WTC11 (cell line): ENCODE measurements at regions not wholly inside any gene's neighbourhood (a gene's known extent, or its start where the extent isn't known, plus 50 kb on each side); places are given as distances from the start of the nearest gene placed in this dataset.

Source experiments
- ATAC-seq: fragments of 200-7000 bp; cut with Tn5 transposase; 2 replicates; pipeline ENCODE4 v1.10.0; 2021; ENCODE audit warnings: mild to moderate bottlenecking, moderate library complexity
- CTCF ChIA-PET: fragments of 300-600 bp; sonication (Branson Sonifier 250); formaldehyde crosslinking; loops from one replicate; lab custom pipeline; 2021; ENCODE audit warnings: antibody characterized with exemption; lab: Charles Lee
- POLR2A ChIA-PET: fragments of 350-600 bp; sonication (Branson Sonifier 250); formaldehyde crosslinking; loops from one replicate; lab custom pipeline; 2021; ENCODE audit warnings: antibody characterized with exemption; lab: Charles Lee
- DNase-seq: peaks from one replicate; pipeline ENCODE4 v3.0.0; 2021; ENCODE audit warnings: low spot score
- H3K27ac Mint-ChIP-seq: 2 replicates; pipeline ENCODE4 v1.8.0; 2021; ENCODE audit warnings: mixed read lengths
- H3K27me3 Mint-ChIP-seq: 2 replicates; pipeline ENCODE4 v1.8.0; 2021; ENCODE audit warnings: low read depth, mild to moderate bottlenecking, moderate library complexity, mixed read lengths
- H3K36me3 Mint-ChIP-seq: 2 replicates; pipeline ENCODE4 v1.8.0; 2021; ENCODE audit warnings: mixed read lengths
- H3K4me1 Mint-ChIP-seq: 2 replicates; pipeline ENCODE4 v1.8.0; 2022; ENCODE audit warnings: mixed read lengths
- H3K4me3 Mint-ChIP-seq: 2 replicates; pipeline ENCODE4 v1.8.0; 2021; ENCODE audit warnings: mild to moderate bottlenecking, moderate library complexity, mixed read lengths
- H3K9me3 Mint-ChIP-seq: 2 replicates; pipeline ENCODE4 v1.8.0; 2021; ENCODE audit warnings: mixed read lengths
- EMX1 ChIP-seq: fragments of 250-450 bp; sonication (Bioruptor Pico); IDR thresholded peaks from 2 replicates; pipeline ENCODE4 v1.8.0; 2021; ENCODE audit warnings: mild to moderate bottlenecking
- ETV6 ChIP-seq: sonication (generic); formaldehyde crosslinking; IDR thresholded peaks from 2 replicates; pipeline ENCODE4 v1.8.1; 2022; ENCODE audit warnings: mild to moderate bottlenecking, missing genetic modification reagents
- FOXK1 ChIP-seq: sonication (generic); formaldehyde crosslinking; IDR thresholded peaks from 2 replicates; pipeline ENCODE4 v1.8.0; 2022; ENCODE audit warnings: mild to moderate bottlenecking, moderate library complexity, missing genetic modification reagents
- FOXP1 ChIP-seq: sonication (generic); formaldehyde crosslinking; IDR thresholded peaks from 2 replicates; pipeline ENCODE4 v1.8.0; 2022; ENCODE audit warnings: missing genetic modification reagents, mild to moderate bottlenecking, moderate library complexity, borderline replicate concordance
- JUN ChIP-seq: sonication (generic); formaldehyde crosslinking; IDR thresholded peaks from 2 replicates; pipeline ENCODE4 v1.8.0; 2023; ENCODE audit warnings: mild to moderate bottlenecking, missing genetic modification reagents
- NFE2L1 ChIP-seq: sonication (generic); formaldehyde crosslinking; IDR thresholded peaks from 2 replicates; pipeline ENCODE4 v1.8.1; 2023; ENCODE audit warnings: missing genetic modification reagents
- NR1H2 ChIP-seq: sonication (generic); formaldehyde crosslinking; IDR thresholded peaks from 2 replicates; pipeline ENCODE4 v1.9.0; 2021; ENCODE audit warnings: mild to moderate bottlenecking, moderate library complexity, missing genetic modification reagents
- RORB ChIP-seq: fragments of 250-450 bp; sonication (Bioruptor Pico); IDR thresholded peaks from 2 replicates; pipeline ENCODE4 v1.9.0; 2021; ENCODE audit warnings: mild to moderate bottlenecking
- SMAD4 ChIP-seq: sonication (generic); formaldehyde crosslinking; IDR thresholded peaks from 2 replicates; pipeline ENCODE4 v1.8.0; 2022; ENCODE audit warnings: mild to moderate bottlenecking, missing genetic modification reagents
- TEAD1 ChIP-seq: sonication (generic); formaldehyde crosslinking; IDR thresholded peaks from 2 replicates; pipeline ENCODE4 v1.8.0; 2022; ENCODE audit warnings: mild to moderate bottlenecking, missing genetic modification reagents
- ZNF138 ChIP-seq: sonication (generic); formaldehyde crosslinking; conservative IDR thresholded peaks from 2 replicates; pipeline ENCODE4 v1.8.1; 2022; ENCODE audit warnings: mild to moderate bottlenecking, moderate library complexity, missing genetic modification reagents
- ZNF219 ChIP-seq: sonication (generic); formaldehyde crosslinking; IDR thresholded peaks from 2 replicates; pipeline ENCODE4 v1.8.0; 2023; ENCODE audit warnings: missing genetic modification reagents, mild to moderate bottlenecking, borderline replicate concordance
- ZNF263 ChIP-seq: sonication (generic); formaldehyde crosslinking; IDR thresholded peaks from 2 replicates; pipeline ENCODE4 v1.8.1; 2022; ENCODE audit warnings: low read depth, mild to moderate bottlenecking, moderate library complexity, missing genetic modification reagents
- ZSCAN18 ChIP-seq: fragments of 250-450 bp; sonication (Bioruptor Pico); IDR thresholded peaks from 2 replicates; pipeline ENCODE4 v2.1.2; 2022; ENCODE audit warnings: mild to moderate bottlenecking, moderate library complexity
- TF ChIP-seq, protein P1 (sequence below): sonication (generic); formaldehyde crosslinking; IDR thresholded peaks from 2 replicates; pipeline ENCODE4 v1.8.1; 2023; ENCODE audit warnings: mild to moderate bottlenecking, missing genetic modification reagents
- TF ChIP-seq, protein P2 (sequence below): sonication (generic); formaldehyde crosslinking; IDR thresholded peaks from 2 replicates; pipeline ENCODE4 v1.8.0; 2023; ENCODE audit warnings: missing genetic modification reagents, mild to moderate bottlenecking, borderline replicate concordance
- TF ChIP-seq, protein P3 (sequence below): fragments of 250-450 bp; sonication (Bioruptor Pico); IDR thresholded peaks from 2 replicates; pipeline ENCODE4 v1.9.0; 2021; ENCODE audit warnings: moderate library complexity, mild to moderate bottlenecking, inconsistent platforms, borderline replicate concordance

GRCh38 chr1:2935184-2935583 lies 86.1 kb upstream of the ACTRT2 start:
- TF ChIP-seq FOXK1 (CRISPR knock-in tag) (no peak), SMAD4 (CRISPR knock-in tag) (no peak), JUN (no peak), NR1H2 (CRISPR knock-in tag) (no peak), RORB (CRISPR knock-in tag) (no peak), FOXP1 (no peak), ETV6 (CRISPR knock-in tag) (no peak), TEAD1 (CRISPR knock-in tag) (no peak)
- TF ChIP-seq, protein P1, sequence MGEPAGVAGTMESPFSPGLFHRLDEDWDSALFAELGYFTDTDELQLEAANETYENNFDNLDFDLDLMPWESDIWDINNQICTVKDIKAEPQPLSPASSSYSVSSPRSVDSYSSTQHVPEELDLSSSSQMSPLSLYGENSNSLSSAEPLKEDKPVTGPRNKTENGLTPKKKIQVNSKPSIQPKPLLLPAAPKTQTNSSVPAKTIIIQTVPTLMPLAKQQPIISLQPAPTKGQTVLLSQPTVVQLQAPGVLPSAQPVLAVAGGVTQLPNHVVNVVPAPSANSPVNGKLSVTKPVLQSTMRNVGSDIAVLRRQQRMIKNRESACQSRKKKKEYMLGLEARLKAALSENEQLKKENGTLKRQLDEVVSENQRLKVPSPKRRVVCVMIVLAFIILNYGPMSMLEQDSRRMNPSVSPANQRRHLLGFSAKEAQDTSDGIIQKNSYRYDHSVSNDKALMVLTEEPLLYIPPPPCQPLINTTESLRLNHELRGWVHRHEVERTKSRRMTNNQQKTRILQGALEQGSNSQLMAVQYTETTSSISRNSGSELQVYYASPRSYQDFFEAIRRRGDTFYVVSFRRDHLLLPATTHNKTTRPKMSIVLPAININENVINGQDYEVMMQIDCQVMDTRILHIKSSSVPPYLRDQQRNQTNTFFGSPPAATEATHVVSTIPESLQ (CRISPR knock-in tag): no peak
- TF ChIP-seq, protein P2, sequence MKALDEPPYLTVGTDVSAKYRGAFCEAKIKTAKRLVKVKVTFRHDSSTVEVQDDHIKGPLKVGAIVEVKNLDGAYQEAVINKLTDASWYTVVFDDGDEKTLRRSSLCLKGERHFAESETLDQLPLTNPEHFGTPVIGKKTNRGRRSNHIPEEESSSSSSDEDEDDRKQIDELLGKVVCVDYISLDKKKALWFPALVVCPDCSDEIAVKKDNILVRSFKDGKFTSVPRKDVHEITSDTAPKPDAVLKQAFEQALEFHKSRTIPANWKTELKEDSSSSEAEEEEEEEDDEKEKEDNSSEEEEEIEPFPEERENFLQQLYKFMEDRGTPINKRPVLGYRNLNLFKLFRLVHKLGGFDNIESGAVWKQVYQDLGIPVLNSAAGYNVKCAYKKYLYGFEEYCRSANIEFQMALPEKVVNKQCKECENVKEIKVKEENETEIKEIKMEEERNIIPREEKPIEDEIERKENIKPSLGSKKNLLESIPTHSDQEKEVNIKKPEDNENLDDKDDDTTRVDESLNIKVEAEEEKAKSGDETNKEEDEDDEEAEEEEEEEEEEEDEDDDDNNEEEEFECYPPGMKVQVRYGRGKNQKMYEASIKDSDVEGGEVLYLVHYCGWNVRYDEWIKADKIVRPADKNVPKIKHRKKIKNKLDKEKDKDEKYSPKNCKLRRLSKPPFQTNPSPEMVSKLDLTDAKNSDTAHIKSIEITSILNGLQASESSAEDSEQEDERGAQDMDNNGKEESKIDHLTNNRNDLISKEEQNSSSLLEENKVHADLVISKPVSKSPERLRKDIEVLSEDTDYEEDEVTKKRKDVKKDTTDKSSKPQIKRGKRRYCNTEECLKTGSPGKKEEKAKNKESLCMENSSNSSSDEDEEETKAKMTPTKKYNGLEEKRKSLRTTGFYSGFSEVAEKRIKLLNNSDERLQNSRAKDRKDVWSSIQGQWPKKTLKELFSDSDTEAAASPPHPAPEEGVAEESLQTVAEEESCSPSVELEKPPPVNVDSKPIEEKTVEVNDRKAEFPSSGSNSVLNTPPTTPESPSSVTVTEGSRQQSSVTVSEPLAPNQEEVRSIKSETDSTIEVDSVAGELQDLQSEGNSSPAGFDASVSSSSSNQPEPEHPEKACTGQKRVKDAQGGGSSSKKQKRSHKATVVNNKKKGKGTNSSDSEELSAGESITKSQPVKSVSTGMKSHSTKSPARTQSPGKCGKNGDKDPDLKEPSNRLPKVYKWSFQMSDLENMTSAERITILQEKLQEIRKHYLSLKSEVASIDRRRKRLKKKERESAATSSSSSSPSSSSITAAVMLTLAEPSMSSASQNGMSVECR: no peak
- Mint-ChIP-seq H3K27me3 (peaks cover 6% of the 10 kb centered on the region; the same call in 1 of the 2 replicates), H3K36me3 (peaks cover 32% of the 10 kb centered on the region), H3K4me3 (no peak overlapping the region), H3K9me3 (peaks cover 20% of the 10 kb centered on the region), H3K27ac (no peak overlapping the region), H3K4me1 (no peaks in the 10 kb centered on the region)
- ChIA-PET CTCF (no interaction called here), POLR2A (no interaction called here)
- DNase-seq (no peak), ATAC-seq (no peak)

DNA sequence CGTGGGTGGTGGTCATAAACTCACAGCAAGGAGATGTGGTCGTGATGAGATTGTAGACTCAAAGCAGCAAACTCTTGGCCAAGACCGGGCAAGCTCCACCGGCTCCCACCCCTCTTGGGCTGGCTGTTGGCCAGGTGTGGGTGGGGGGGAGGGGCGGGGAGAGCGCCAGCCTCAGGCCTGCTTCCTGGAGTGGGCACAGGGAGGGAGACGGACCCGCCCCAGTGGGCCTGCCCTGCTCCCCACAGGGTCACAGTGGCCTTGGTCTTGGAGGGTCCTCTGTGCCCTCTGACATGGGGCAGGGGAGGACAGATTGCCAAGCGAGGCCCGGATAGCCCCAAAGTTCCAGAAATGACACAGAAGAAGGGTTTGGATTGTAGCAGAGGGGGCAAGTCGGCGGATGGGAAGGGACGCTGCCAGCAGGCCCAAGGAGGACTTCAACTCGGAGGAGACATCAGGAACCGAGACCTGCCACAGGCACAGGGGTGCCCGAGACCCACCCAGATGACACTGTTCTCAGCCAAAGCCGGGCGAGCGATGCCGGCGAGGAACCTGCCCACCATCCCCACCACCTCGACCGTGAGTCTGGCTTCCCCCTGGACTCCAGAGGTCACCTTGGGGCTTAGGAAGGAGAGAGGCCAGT lies 85.4 kb upstream of the ACTRT2 start:
- Mint-ChIP-seq H3K27me3 (peaks cover 13% of the 10 kb centered on the region), H3K36me3 (peaks cover 36% of the 10 kb centered on the region), H3K9me3 (peaks cover 25% of the 10 kb centered on the region)
- DNase-seq: no peak
- CTCF ChIA-PET: no interaction called here
- POLR2A ChIA-PET: no interaction called here
- TF ChIP-seq ETV6 (CRISPR knock-in tag) (no peak), ZNF219 (CRISPR knock-in tag) (no peak), ZNF138 (no peak), EMX1 (CRISPR knock-in tag) (no peak), ZSCAN18 (no peak), ZNF263 (no peak), NFE2L1 (CRISPR knock-in tag) (no peak)
- TF ChIP-seq, protein P3, sequence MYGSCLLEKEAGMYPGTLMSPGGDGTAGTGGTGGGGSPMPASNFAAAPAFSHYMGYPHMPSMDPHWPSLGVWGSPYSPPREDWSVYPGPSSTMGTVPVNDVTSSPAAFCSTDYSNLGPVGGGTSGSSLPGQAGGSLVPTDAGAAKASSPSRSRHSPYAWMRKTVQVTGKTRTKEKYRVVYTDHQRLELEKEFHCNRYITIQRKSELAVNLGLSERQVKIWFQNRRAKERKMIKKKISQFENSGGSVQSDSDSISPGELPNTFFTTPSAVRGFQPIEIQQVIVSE (CRISPR knock-in tag): no peak
- TF ChIP-seq, all 79 proteins: peak for 0
- ATAC-seq: no peak
- Mint-ChIP-seq H3K4me1 (no peaks in the 10 kb centered on the region), H3K27ac (no peak overlapping the region), H3K4me3 (no peak overlapping the region)
